ENCODE measurements at regions not wholly inside any gene's neighbourhood (a gene's known extent, or its start where the extent isn't known, plus 50 kb on each side); places are given as distances from the start of the nearest gene placed in this dataset.

DNA sequence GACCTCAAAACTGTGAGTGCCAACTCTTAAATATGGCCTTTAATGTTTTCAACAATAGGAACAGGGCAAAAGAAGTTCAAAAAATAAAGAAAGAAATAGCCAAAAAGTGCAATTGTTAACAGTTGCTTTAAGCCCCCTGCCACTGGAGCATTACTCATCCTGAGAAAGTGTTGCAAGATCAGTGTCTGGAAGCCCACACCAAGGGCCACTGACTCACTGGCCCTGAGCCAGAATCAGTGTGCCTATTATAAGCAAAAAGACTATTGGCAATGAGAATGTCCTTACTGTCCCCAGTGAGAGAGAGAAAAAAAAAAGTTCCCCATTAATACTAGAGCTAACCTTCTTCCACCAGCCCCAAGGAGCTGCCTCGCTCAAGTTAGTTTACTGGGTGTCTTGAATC lies 480.1 kb upstream of the ZNF385D start:
- no TSS peak for BruUV-seq (replicated peaks)
- Histone ChIP-seq H3K4me3 (replicated peaks in 1 of 3; ENCODE audit: insufficient read depth in 1 of 3, low read depth in 1 of 3, low read length in 3 of 3) (no peak overlapping the region), H3K4me1 (ENCODE audit: control insufficient read depth, extremely low read depth, insufficient read depth, low read length) (no peaks in the 10 kb centered on the region), H2AFZ (ENCODE audit: low read depth, low read length) (no peak overlapping the region), H4K20me1 (replicated peaks; ENCODE audit: control insufficient read depth, extremely low read depth, insufficient read depth, low read length) (no peaks in the 10 kb centered on the region), H3K9me3 (replicated peaks; ENCODE audit: control insufficient read depth, insufficient read depth, low read length) (no peaks in the 10 kb centered on the region), H3K36me3 (ENCODE audit: control insufficient read depth in 2 of 2, extremely low read depth in 1 of 2, insufficient read depth in 2 of 2, low read length in 2 of 2) (no peaks in the 10 kb centered on the region), H3K79me2 (ENCODE audit: control insufficient read depth, insufficient read depth, low read length) (no peaks in the 10 kb centered on the region), H3K27ac (ENCODE audit: insufficient read depth, low read depth, low read length) (no peak overlapping the region), H3K9me1 (replicated peaks; ENCODE audit: control insufficient read depth, extremely low read depth, insufficient read depth, low read length) (no peaks in the 10 kb centered on the region), H3K9ac (replicated peaks; ENCODE audit: extremely low read depth, insufficient read depth, low read length) (no peak overlapping the region), H3K27me3 (ENCODE audit: control insufficient read depth in 2 of 2, insufficient read depth in 2 of 2, low read length in 2 of 2) (no peaks in the 10 kb centered on the region), H3K4me2 (ENCODE audit: insufficient read depth, low read length) (no peak overlapping the region)
- intact Hi-C loops (cut with micrococcal nuclease): no loop called here
- no peak for TF ChIP-seq POLR2AphosphoS5 (IDR thresholded peaks at IDR 0.05; ENCODE audit: insufficient read depth, low read depth, low read length)
- TF ChIP-seq FOS (IDR thresholded peaks at IDR 0.05; ENCODE audit: borderline replicate concordance, insufficient read depth, low read length): no peak
- TF ChIP-seq MYC (IDR thresholded peaks at IDR 0.05; ENCODE audit: low read depth, low read length): no peak
- no peak for TF ChIP-seq POLR2A (IDR thresholded peaks at IDR 0.05; ENCODE audit: low read depth, low read length)
- TF ChIP-seq, protein P1, sequence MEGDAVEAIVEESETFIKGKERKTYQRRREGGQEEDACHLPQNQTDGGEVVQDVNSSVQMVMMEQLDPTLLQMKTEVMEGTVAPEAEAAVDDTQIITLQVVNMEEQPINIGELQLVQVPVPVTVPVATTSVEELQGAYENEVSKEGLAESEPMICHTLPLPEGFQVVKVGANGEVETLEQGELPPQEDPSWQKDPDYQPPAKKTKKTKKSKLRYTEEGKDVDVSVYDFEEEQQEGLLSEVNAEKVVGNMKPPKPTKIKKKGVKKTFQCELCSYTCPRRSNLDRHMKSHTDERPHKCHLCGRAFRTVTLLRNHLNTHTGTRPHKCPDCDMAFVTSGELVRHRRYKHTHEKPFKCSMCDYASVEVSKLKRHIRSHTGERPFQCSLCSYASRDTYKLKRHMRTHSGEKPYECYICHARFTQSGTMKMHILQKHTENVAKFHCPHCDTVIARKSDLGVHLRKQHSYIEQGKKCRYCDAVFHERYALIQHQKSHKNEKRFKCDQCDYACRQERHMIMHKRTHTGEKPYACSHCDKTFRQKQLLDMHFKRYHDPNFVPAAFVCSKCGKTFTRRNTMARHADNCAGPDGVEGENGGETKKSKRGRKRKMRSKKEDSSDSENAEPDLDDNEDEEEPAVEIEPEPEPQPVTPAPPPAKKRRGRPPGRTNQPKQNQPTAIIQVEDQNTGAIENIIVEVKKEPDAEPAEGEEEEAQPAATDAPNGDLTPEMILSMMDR (IDR thresholded peaks at IDR 0.05; ENCODE audit: extremely low read depth in 1 of 2, insufficient read depth in 1 of 2, low read depth in 1 of 2, low read length in 2 of 2): no peak
- TF ChIP-seq JUN (IDR thresholded peaks at IDR 0.05; ENCODE audit: borderline replicate concordance, insufficient read depth, insufficient read length, low read depth): no peak
- TF ChIP-seq, protein P2, sequence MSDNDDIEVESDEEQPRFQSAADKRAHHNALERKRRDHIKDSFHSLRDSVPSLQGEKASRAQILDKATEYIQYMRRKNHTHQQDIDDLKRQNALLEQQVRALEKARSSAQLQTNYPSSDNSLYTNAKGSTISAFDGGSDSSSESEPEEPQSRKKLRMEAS (IDR thresholded peaks at IDR 0.05; ENCODE audit: insufficient read depth, insufficient read length): no peak
- TF ChIP-seq GATA2 (IDR thresholded peaks at IDR 0.05; ENCODE audit: insufficient read depth, insufficient read length, low read depth, low read length): no peak
- TF ChIP-seq EZH2 (IDR thresholded peaks at IDR 0.05; ENCODE audit: borderline replicate concordance, low read depth, low read length, severe bottlenecking): no peak
- ChIA-PET CTCF (no interaction called here), POLR2A (no interaction called here)
- FAIRE-seq (no peak), DNase-seq (ENCODE audit: low read depth, low spot score) (no peak)
- dilution Hi-C loops (cut with MboI; ENCODE audit: extremely low pct_ligation_motif_present, low sequenced_read_pairs): no loop called here

Data from endothelial cell of umbilical vein (primary cell).